GM12878 (cell line): ENCODE measurements at regions not wholly inside any gene's neighbourhood (a gene's known extent, or its start where the extent isn't known, plus 50 kb on each side); places are given as distances from the start of the nearest gene placed in this dataset.

Experiments used
- ATAC-seq: fragments of 200-7000 bp; cut with Tn5 transposase; 3 replicates; pipeline ENCODE4 v1.9.1; 2020; ENCODE audit warnings: mild to moderate bottlenecking, moderate library complexity
- BruUV-seq: library from RNA; stranded (reverse); fragments of 400-500 nt; replicated peaks from 2 replicates; lab custom pipeline; 2021; lab: Mats Ljungman, UMichigan
- CTCF ChIA-PET: fragments of 300-600 bp; sonication (Branson Sonifier 250); formaldehyde crosslinking; extraction: SDS; loops from one replicate; lab custom pipeline; 2021; ENCODE audit warnings: inconsistent platforms; lab: Yijun Ruan, JAX
- POLR2A ChIA-PET: fragments of 350-600 bp; formaldehyde crosslinking; extraction: SDS; loops from one replicate; lab custom pipeline; 2021; ENCODE audit warnings: inconsistent platforms; lab: Charles Lee
- RAD21 ChIA-PET: fragments of 300-600 bp; sonication (Branson Sonifier 250); formaldehyde crosslinking; loops from one replicate; lab custom pipeline; 2023; ENCODE audit warnings: antibody characterized with exemption; ENCODE audit not compliant: unreplicated experiment; lab: Charles Lee
- SMC1A ChIA-PET: fragments of 300-600 bp; sonication (Branson Sonifier 250); formaldehyde crosslinking; loops from one replicate; lab custom pipeline; 2023; ENCODE audit not compliant: unreplicated experiment, uncharacterized antibody; lab: Charles Lee
- DNase-seq: peaks from one replicate; pipeline ENCODE4 v3.0.0-alpha.2; 2011; ENCODE audit warnings: low read depth, low spot score
- FAIRE-seq: peaks from 3 replicates; lab custom pipeline; 2011; peaks lifted over from hg19 to GRCh38; lab: Jason Lieb, UNC
- H2AFZ ChIP-seq: 2 replicates; pipeline ENCODE4 v1.6.0; 2011; ENCODE audit warnings: low read depth, low read length, control low read depth; ENCODE audit not compliant: control insufficient read depth
- H3K27ac ChIP-seq: 2 replicates; pipeline ENCODE4 v1.5.1; 2011; ENCODE audit warnings: control low read depth; ENCODE audit not compliant: control insufficient read depth, insufficient read depth
- H3K27me3 ChIP-seq, 2 experiments: replicated peaks in 1 of 2; 2 replicates each; pipeline versions ENCODE4 v1.6.0 to v1.6.1; 2011; ENCODE audit warnings: low read length in 1 of 2; ENCODE audit not compliant: control insufficient read depth in 2 of 2, insufficient read depth in 2 of 2
- H3K36me3 ChIP-seq, 2 experiments: 2 replicates each; pipeline ENCODE4 v1.5.1; 2011; ENCODE audit warnings: low read length in 1 of 2; ENCODE audit not compliant: control insufficient read depth in 2 of 2, insufficient read depth in 2 of 2
- H3K4me1 ChIP-seq: 2 replicates; pipeline ENCODE4 v1.6.1; 2011; ENCODE audit warnings: mild to moderate bottlenecking, low read length, moderate library complexity, mixed read lengths; ENCODE audit not compliant: control insufficient read depth, insufficient read depth
- H3K4me2 ChIP-seq: 2 replicates; pipeline ENCODE4 v1.6.0; 2011; ENCODE audit warnings: control low read depth; ENCODE audit not compliant: control insufficient read depth, insufficient read depth
- H3K4me3 ChIP-seq: fragments of 200-600 bp; sonication (generic); 2 replicates; pipeline ENCODE4 v1.5.1; 2016
- H3K79me2 ChIP-seq: 2 replicates; pipeline ENCODE4 v1.6.0; 2011; ENCODE audit warnings: low read length; ENCODE audit not compliant: control insufficient read depth, insufficient read depth
- H3K9ac ChIP-seq: 2 replicates; pipeline ENCODE4 v1.8.0; 2011; ENCODE audit warnings: low read length, control low read depth, mixed read lengths; ENCODE audit not compliant: control insufficient read depth, insufficient read depth
- H3K9me3 ChIP-seq: replicated peaks from 3 replicates; pipeline ENCODE4 v1.5.1; 2011; ENCODE audit warnings: mild to moderate bottlenecking, low read length; ENCODE audit not compliant: control insufficient read depth, insufficient read depth
- H4K20me1 ChIP-seq: 2 replicates; pipeline ENCODE4 v1.6.0; 2011; ENCODE audit not compliant: control insufficient read depth, insufficient read depth
- ASH2L ChIP-seq: fragments of 300-600, 200-600 bp; sonication (generic); IDR thresholded peaks from 2 replicates; pipeline ENCODE4 v1.6.1; 2017; ENCODE audit warnings: low read depth, mild to moderate bottlenecking, borderline replicate concordance
- CEBPB ChIP-seq, 2 experiments: fragments of 150-350 bp in 1 of 2; IDR thresholded peaks; 2 replicates each; pipeline ENCODE4 v1.6.1; 2012 to 2014; ENCODE audit warnings: low read depth in 2 of 2, low read length in 2 of 2, borderline replicate concordance in 1 of 2, inconsistent platforms in 1 of 2
- CHD1 ChIP-seq: IDR thresholded peaks from 2 replicates; pipeline ENCODE4 v1.6.1; 2012; ENCODE audit warnings: low read depth, low read length, improper control_type of control experiment
- CHD4 ChIP-seq: fragments of 200-600 bp; sonication (generic); IDR thresholded peaks from 2 replicates; pipeline ENCODE4 v1.6.1; 2016; ENCODE audit warnings: mild to moderate bottlenecking
- EP300 ChIP-seq, 2 experiments: fragments of 150-350 bp in 1 of 2; IDR thresholded peaks; 2 replicates each; pipeline ENCODE4 v1.6.1; 2011 to 2012; ENCODE audit warnings: low read depth in 2 of 2, low read length in 2 of 2, borderline replicate concordance in 1 of 2, improper control_type of control experiment in 1 of 2, inconsistent platforms in 1 of 2; ENCODE audit not compliant: control insufficient read depth in 1 of 2
- FOXM1 ChIP-seq: IDR thresholded peaks from 2 replicates; pipeline ENCODE4 v1.6.1; 2012; ENCODE audit warnings: low read depth, mild to moderate bottlenecking, inconsistent platforms, low read length, moderate library complexity
- IRF4 ChIP-seq: IDR thresholded peaks from 2 replicates; pipeline ENCODE4 v1.6.1; 2011; ENCODE audit warnings: low read depth, low read length
- MEF2B ChIP-seq: fragments of 450-650 bp; IDR thresholded peaks from 2 replicates; pipeline ENCODE4 v1.6.1; 2018; ENCODE audit warnings: mild to moderate bottlenecking, moderate library complexity; ENCODE audit not compliant: partially characterized antibody, poor library complexity, severe bottlenecking
- NR2F1 ChIP-seq: fragments of 450-650 bp; conservative IDR thresholded peaks from 2 replicates; pipeline ENCODE4 v1.6.1; 2017; ENCODE audit warnings: mild to moderate bottlenecking
- PAX5 ChIP-seq: IDR thresholded peaks from 2 replicates; pipeline ENCODE4 v1.6.1; 2011; ENCODE audit warnings: low read depth, low read length, borderline replicate concordance
- YY1 ChIP-seq: IDR thresholded peaks from 2 replicates; pipeline ENCODE4 v1.6.1; 2011; ENCODE audit warnings: low read depth, mild to moderate bottlenecking, low read length
- WGBS: methylation state at CpG from one replicate; pipeline ENCODE4 v1.1.6; 2016; ENCODE audit warnings: low lambda C conversion rate; ENCODE audit not compliant: insufficient replicate concordance, insufficient coverage; ENCODE audit errors: missing lambda C conversion rate; 5-methylcytosine and 5-hydroxymethylcytosine counted together
- in situ Hi-C: fragments of 300-500 bp; cut with MboI; formaldehyde crosslinking; loops from 9 replicates; pipeline ENCODE4 v1.14.3; 2018; ENCODE audit warnings: mixed read lengths
- intact Hi-C: fragments of 100-400 bp; cut with micrococcal nuclease; formaldehyde crosslinking; loops from one replicate; pipeline ENCODE4 v1.14.2; 2022; ENCODE audit not compliant: unreplicated experiment
- TF ChIP-seq, protein P1 (sequence below): fragments of 450-650 bp; IDR thresholded peaks from 2 replicates; pipeline ENCODE4 v1.6.1; 2017; ENCODE audit warnings: low read depth, mild to moderate bottlenecking, moderate library complexity
- TF ChIP-seq, protein P2 (sequence below): fragments of 450-650 bp; IDR thresholded peaks from 2 replicates; pipeline ENCODE4 v1.6.1; 2018; ENCODE audit warnings: mild to moderate bottlenecking, low read depth, moderate library complexity; ENCODE audit not compliant: partially characterized antibody
- TF ChIP-seq, protein P3 (sequence below): fragments of 450-650 bp; IDR thresholded peaks from 2 replicates; pipeline ENCODE4 v1.6.1; 2016; ENCODE audit warnings: mild to moderate bottlenecking

DNA sequence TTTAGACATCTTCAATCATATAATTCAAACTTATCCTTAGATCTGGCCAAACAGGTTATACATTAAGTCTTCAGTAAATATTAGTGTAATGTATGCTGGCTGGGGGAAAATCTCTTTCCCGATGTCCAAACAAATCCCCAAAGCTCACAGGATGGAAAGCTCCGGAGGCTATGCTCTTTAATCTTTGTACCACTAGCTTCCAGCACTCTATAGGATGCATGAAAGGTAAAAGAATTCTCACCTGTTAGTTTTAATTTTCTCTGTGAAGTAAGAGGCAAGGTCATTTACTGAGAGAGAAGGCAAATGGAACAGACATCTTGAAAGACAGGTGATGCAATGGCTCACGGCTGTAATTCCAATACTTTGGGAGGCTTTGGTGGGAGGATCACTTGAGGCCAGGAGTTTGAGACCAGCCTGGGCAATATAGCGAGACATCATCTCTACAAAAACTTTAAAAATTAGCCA lies 99.8 kb upstream of the KIF5B start (continued):
- TF ChIP-seq, protein P1, sequence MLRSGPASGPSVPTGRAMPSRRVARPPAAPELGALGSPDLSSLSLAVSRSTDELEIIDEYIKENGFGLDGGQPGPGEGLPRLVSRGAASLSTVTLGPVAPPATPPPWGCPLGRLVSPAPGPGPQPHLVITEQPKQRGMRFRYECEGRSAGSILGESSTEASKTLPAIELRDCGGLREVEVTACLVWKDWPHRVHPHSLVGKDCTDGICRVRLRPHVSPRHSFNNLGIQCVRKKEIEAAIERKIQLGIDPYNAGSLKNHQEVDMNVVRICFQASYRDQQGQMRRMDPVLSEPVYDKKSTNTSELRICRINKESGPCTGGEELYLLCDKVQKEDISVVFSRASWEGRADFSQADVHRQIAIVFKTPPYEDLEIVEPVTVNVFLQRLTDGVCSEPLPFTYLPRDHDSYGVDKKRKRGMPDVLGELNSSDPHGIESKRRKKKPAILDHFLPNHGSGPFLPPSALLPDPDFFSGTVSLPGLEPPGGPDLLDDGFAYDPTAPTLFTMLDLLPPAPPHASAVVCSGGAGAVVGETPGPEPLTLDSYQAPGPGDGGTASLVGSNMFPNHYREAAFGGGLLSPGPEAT: no peak
- TF ChIP-seq PAX5: no peak
- TF ChIP-seq CHD1: no peak
- no peak for TF ChIP-seq CEBPB (IDR thresholded peaks at IDR 0.05; ENCODE audit: borderline replicate concordance in 1 of 2, low read depth in 2 of 2, low read length in 2 of 2)
- TF ChIP-seq, protein P2, sequence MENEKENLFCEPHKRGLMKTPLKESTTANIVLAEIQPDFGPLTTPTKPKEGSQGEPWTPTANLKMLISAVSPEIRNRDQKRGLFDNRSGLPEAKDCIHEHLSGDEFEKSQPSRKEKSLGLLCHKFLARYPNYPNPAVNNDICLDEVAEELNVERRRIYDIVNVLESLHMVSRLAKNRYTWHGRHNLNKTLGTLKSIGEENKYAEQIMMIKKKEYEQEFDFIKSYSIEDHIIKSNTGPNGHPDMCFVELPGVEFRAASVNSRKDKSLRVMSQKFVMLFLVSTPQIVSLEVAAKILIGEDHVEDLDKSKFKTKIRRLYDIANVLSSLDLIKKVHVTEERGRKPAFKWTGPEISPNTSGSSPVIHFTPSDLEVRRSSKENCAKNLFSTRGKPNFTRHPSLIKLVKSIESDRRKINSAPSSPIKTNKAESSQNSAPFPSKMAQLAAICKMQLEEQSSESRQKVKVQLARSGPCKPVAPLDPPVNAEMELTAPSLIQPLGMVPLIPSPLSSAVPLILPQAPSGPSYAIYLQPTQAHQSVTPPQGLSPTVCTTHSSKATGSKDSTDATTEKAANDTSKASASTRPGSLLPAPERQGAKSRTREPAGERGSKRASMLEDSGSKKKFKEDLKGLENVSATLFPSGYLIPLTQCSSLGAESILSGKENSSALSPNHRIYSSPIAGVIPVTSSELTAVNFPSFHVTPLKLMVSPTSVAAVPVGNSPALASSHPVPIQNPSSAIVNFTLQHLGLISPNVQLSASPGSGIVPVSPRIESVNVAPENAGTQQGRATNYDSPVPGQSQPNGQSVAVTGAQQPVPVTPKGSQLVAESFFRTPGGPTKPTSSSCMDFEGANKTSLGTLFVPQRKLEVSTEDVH: no peak
- TF ChIP-seq NR2F1: no peak

DNA sequence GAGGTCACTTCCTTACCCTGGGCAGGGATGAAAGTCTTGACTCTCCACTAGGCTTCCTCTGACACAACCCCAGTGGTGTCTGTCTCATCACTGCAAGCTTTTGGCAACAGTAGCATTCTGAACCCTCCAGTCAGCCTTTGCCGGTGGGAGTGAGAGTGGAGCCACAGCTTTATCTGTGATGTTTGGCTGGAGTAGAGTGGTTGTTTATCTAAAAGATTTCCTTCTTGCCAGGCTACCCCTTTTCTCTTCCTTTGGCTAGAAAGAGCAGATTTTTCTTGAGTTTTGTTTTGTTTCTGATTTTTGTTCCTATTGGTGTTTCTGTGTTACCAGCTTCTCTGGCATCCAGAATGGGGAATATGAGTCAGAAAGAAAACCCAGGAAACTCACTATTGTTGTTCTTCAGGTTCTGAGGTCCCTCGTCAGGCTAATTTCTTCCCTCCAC lies 98.9 kb upstream of the KIF5B start:
- ATAC-seq (no peak), DNase-seq (no peak), FAIRE-seq (no peak)
- Histone ChIP-seq H2AFZ (no peak overlapping the region), H3K27ac (no peak overlapping the region), H3K4me1 (peaks cover 9% of the 10 kb centered on the region), H3K36me3 (no peaks in the 10 kb centered on the region), H3K4me3 (no peak overlapping the region), H3K9ac (no peak overlapping the region), H3K9me3 (no peaks in the 10 kb centered on the region), H3K79me2 (no peaks in the 10 kb centered on the region), H3K27me3 (no peaks in the 10 kb centered on the region), H4K20me1 (no peaks in the 10 kb centered on the region), H3K4me2 (no peak overlapping the region)
- intact Hi-C loops (no loop called here), in situ Hi-C loops (no loop called here)
- CTCF ChIA-PET: no interaction called here
- BruUV-seq: no TSS peak
- SMC1A ChIA-PET: no interaction called here
- POLR2A ChIA-PET: no interaction called here
- RAD21 ChIA-PET: no interaction called here
- WGBS: 31% methylated on average over 2 of the region's 2 CpGs
- TF ChIP-seq, protein P2: no peak
- TF ChIP-seq NR2F1 (no peak), IRF4 (no peak), YY1 (no peak), MEF2B (no peak), CHD4 (no peak), EP300 (IDR thresholded peaks at IDR 0.05; ENCODE audit: borderline replicate concordance in 1 of 2, control insufficient read depth in 1 of 2, low read depth in 2 of 2, low read length in 2 of 2) (no peak), CHD1 (no peak), ASH2L (no peak), FOXM1 (no peak)
- TF ChIP-seq, protein P3, sequence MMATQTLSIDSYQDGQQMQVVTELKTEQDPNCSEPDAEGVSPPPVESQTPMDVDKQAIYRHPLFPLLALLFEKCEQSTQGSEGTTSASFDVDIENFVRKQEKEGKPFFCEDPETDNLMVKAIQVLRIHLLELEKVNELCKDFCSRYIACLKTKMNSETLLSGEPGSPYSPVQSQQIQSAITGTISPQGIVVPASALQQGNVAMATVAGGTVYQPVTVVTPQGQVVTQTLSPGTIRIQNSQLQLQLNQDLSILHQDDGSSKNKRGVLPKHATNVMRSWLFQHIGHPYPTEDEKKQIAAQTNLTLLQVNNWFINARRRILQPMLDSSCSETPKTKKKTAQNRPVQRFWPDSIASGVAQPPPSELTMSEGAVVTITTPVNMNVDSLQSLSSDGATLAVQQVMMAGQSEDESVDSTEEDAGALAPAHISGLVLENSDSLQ: no peak
